ENCODE measurements at regions not wholly inside any gene's neighbourhood (a gene's known extent, or its start where the extent isn't known, plus 50 kb on each side); places are given as distances from the start of the nearest gene placed in this dataset.

- CTCF ChIA-PET: no interaction called here
- Mint-ChIP-seq H3K27ac (no peak overlapping the region), H3K27me3 (peaks cover 0 to 4% of the 10 kb centered on the region in 2 donors), H3K36me3 (no peaks in the 10 kb centered on the region), H3K9me3 (peaks cover 0 to 6% (median 0%) of the 10 kb centered on the region in 3 donors), H3K4me1 (peaks cover 0 to 10% (median 6%) of the 10 kb centered on the region in 3 donors), H3K4me3 (no peak overlapping the region)
- ATAC-seq (replicated peaks in 1 of 4): no peak
- Histone ChIP-seq H3K4me3 (ENCODE audit: control insufficient read depth in 1 of 2, extremely low read depth in 1 of 2, low read length in 1 of 2) (no peak overlapping the region), H3K4me1 (ENCODE audit: control insufficient read depth in 1 of 2, extremely low read depth in 1 of 2, insufficient read depth in 2 of 2, low read length in 2 of 2) (no peaks in the 10 kb centered on the region), H3K27me3 (replicated peaks in 1 of 2; ENCODE audit: control insufficient read depth in 2 of 2, extremely low read depth in 1 of 2, insufficient read depth in 2 of 2, low read length in 1 of 2) (no peaks in the 10 kb centered on the region), H3K9me3 (no peaks in the 10 kb centered on the region), H3K27ac (ENCODE audit: low read length) (no peak overlapping the region), H3K36me3 (ENCODE audit: control insufficient read depth in 2 of 2, extremely low read depth in 1 of 2, insufficient read depth in 1 of 2, low read length in 1 of 2) (no peaks in the 10 kb centered on the region)
- DNase-seq: no peak
- POLR2A ChIA-PET: no interaction called here
- WGBS (ENCODE audit: insufficient coverage): no CpG with 5 or more reads among the region's 1 CpG
These were observed 370.9 kb downstream of the KLF5 start for GRCh38 chr13:73429701-73430100.

GRCh38 chr13:73428706-73429105 is 369.9 kb downstream of the KLF5 start:
- 100% methylated on average over 1 of the region's 1 CpG for WGBS (ENCODE audit: insufficient coverage)
- Mint-ChIP-seq H3K36me3 (no peaks in the 10 kb centered on the region), H3K9me3 (peaks cover 0 to 6% (median 0%) of the 10 kb centered on the region in 3 donors), H3K27ac (no peak overlapping the region), H3K27me3 (peaks cover 0 to 4% of the 10 kb centered on the region in 2 donors), H3K4me1 (peaks cover 0 to 2% (median 1%) of the 10 kb centered on the region in 3 donors), H3K4me3 (no peak overlapping the region)
- no peaks in the 10 kb centered on the region for H3K36me3 ChIP-seq (ENCODE audit: control insufficient read depth in 2 of 2, extremely low read depth in 1 of 2, insufficient read depth in 1 of 2, low read length in 1 of 2)
- ChIA-PET POLR2A (no interaction called here), CTCF (no interaction called here)
- H3K9me3 ChIP-seq: no peaks in the 10 kb centered on the region
- H3K27me3 ChIP-seq (replicated peaks in 1 of 2; ENCODE audit: control insufficient read depth in 2 of 2, extremely low read depth in 1 of 2, insufficient read depth in 2 of 2, low read length in 1 of 2): no peaks in the 10 kb centered on the region
- H3K4me1 ChIP-seq (ENCODE audit: control insufficient read depth in 1 of 2, extremely low read depth in 1 of 2, insufficient read depth in 2 of 2, low read length in 2 of 2): no peaks in the 10 kb centered on the region
- no peak for DNase-seq
- ATAC-seq (replicated peaks in 1 of 4): no peak
- no peak overlapping the region for H3K4me3 ChIP-seq (ENCODE audit: control insufficient read depth in 1 of 2, extremely low read depth in 1 of 2, low read length in 1 of 2)
- no peak overlapping the region for H3K27ac ChIP-seq (ENCODE audit: low read length)

DNA sequence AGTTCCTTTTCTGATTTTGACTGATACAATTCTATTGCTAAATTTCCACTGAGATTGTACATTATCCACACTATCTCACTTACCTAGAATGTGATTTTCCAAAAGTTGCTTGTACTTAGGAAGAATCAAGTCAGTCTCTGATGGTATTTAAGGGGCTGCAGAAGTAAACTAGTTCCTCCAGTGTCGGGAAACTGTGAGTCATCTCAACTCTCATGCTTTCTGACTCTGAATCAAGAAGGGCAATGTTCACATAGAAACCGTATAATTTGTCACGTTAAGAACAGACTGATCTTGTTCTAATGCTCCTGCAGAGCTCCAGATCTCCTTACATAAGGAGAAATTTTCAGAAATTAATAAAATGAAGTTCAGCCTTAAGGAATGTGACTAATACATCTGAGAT is 369.3 kb downstream of the KLF5 start:
- 67% methylated on average over 1 of the region's 3 CpGs for WGBS (ENCODE audit: insufficient coverage)
- no peak for ATAC-seq (replicated peaks in 1 of 4)
- Mint-ChIP-seq H3K36me3 (no peaks in the 10 kb centered on the region), H3K4me1 (no peaks in the 10 kb centered on the region), H3K9me3 (peaks cover 0 to 6% (median 0%) of the 10 kb centered on the region in 3 donors), H3K27me3 (peaks cover 0 to 4% of the 10 kb centered on the region in 2 donors), H3K4me3 (no peak overlapping the region), H3K27ac (no peak overlapping the region)
- DNase-seq: no peak
- Histone ChIP-seq H3K27ac (ENCODE audit: low read length) (no peak overlapping the region), H3K9me3 (no peaks in the 10 kb centered on the region), H3K27me3 (replicated peaks in 1 of 2; ENCODE audit: control insufficient read depth in 2 of 2, extremely low read depth in 1 of 2, insufficient read depth in 2 of 2, low read length in 1 of 2) (no peaks in the 10 kb centered on the region), H3K36me3 (ENCODE audit: control insufficient read depth in 2 of 2, extremely low read depth in 1 of 2, insufficient read depth in 1 of 2, low read length in 1 of 2) (no peaks in the 10 kb centered on the region), H3K4me1 (ENCODE audit: control insufficient read depth in 1 of 2, extremely low read depth in 1 of 2, insufficient read depth in 2 of 2, low read length in 2 of 2) (no peaks in the 10 kb centered on the region), H3K4me3 (ENCODE audit: control insufficient read depth in 1 of 2, extremely low read depth in 1 of 2, low read length in 1 of 2) (no peak overlapping the region)
- POLR2A ChIA-PET: no interaction called here
- CTCF ChIA-PET: no interaction called here

DNA sequence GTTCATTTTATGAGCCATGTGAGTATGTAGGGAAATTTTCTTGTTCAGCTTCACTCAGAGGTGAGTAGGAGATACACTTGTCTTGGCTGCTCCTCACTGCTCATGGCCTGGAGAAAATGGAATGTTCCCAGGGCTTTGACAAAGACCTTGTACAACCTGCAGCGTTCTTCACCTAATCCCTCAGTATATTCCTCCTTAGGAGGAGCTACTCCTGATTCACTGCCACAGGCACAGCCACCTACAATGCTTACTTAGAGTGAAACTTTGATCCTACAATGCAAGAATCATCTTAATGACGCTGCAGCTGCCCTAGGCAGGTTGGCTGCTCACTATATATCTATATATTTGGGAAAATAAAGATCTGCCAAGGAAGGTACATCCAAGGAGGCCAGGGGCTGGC is 364.2 kb downstream of the KLF5 start:
- CTCF ChIA-PET: interaction anchor here in 1 of 2 donors (0.5 to 0.6 kb wide), 2 partner anchors 235 to 511 kb away, joined by 3 to 12 read pairs; no protein-coding TSS in a partner anchor
- no peak overlapping the region for H3K4me3 ChIP-seq (ENCODE audit: control insufficient read depth in 1 of 2, extremely low read depth in 1 of 2, low read length in 1 of 2)
- H3K4me1 ChIP-seq (ENCODE audit: control insufficient read depth in 1 of 2, extremely low read depth in 1 of 2, insufficient read depth in 2 of 2, low read length in 2 of 2): no peaks in the 10 kb centered on the region
- Mint-ChIP-seq H3K9me3 (no peaks in the 10 kb centered on the region), H3K27ac (no peak overlapping the region), H3K4me3 (no peak overlapping the region), H3K36me3 (no peaks in the 10 kb centered on the region), H3K4me1 (no peaks in the 10 kb centered on the region), H3K27me3 (no peaks in the 10 kb centered on the region)
- 80% methylated on average over 1 of the region's 2 CpGs for WGBS (ENCODE audit: insufficient coverage)
- POLR2A ChIA-PET: no interaction called here
- DNase-seq (no peak), ATAC-seq (replicated peaks in 1 of 4) (no peak)
- no peaks in the 10 kb centered on the region for H3K27me3 ChIP-seq (replicated peaks in 1 of 2; ENCODE audit: control insufficient read depth in 2 of 2, extremely low read depth in 1 of 2, insufficient read depth in 2 of 2, low read length in 1 of 2)
- no peak overlapping the region for H3K27ac ChIP-seq (ENCODE audit: low read length)
- no peaks in the 10 kb centered on the region for H3K36me3 ChIP-seq (ENCODE audit: control insufficient read depth in 2 of 2, extremely low read depth in 1 of 2, insufficient read depth in 1 of 2, low read length in 1 of 2)
- no peaks in the 10 kb centered on the region for H3K9me3 ChIP-seq

GRCh38 chr13:73421310-73421912 is 362.6 kb downstream of the KLF5 start:
- no peaks in the 10 kb centered on the region for H3K9me3 ChIP-seq
- WGBS (ENCODE audit: insufficient coverage): 33% methylated on average over 1 of the region's 7 CpGs
- no peaks in the 10 kb centered on the region for H3K36me3 ChIP-seq (ENCODE audit: control insufficient read depth in 2 of 2, extremely low read depth in 1 of 2, insufficient read depth in 1 of 2, low read length in 1 of 2)
- no peak overlapping the region for H3K4me3 ChIP-seq (ENCODE audit: control insufficient read depth in 1 of 2, extremely low read depth in 1 of 2, low read length in 1 of 2)
- no peak overlapping the region for H3K27ac ChIP-seq (ENCODE audit: low read length)
- no peaks in the 10 kb centered on the region for H3K9me3 Mint-ChIP-seq
- no peaks in the 10 kb centered on the region for H3K27me3 ChIP-seq (replicated peaks in 1 of 2; ENCODE audit: control insufficient read depth in 2 of 2, extremely low read depth in 1 of 2, insufficient read depth in 2 of 2, low read length in 1 of 2)
- no peaks in the 10 kb centered on the region for H3K4me1 ChIP-seq (ENCODE audit: control insufficient read depth in 1 of 2, extremely low read depth in 1 of 2, insufficient read depth in 2 of 2, low read length in 2 of 2)
- no peaks in the 10 kb centered on the region for H3K4me1 Mint-ChIP-seq
- ATAC-seq (replicated peaks in 1 of 4) (no peak), DNase-seq (no peak)
- H3K36me3 Mint-ChIP-seq: no peaks in the 10 kb centered on the region
- ChIA-PET POLR2A (interaction anchor here in 1 of 2 donors (0.5 kb wide), 1 partner anchor 377 kb away, joined by 3 read pairs; no protein-coding TSS in a partner anchor), CTCF (no interaction called here)
- no peak overlapping the region for H3K27ac Mint-ChIP-seq
- no peak overlapping the region for H3K4me3 Mint-ChIP-seq
- no peaks in the 10 kb centered on the region for H3K27me3 Mint-ChIP-seq

- no peaks in the 10 kb centered on the region for H3K4me1 ChIP-seq (ENCODE audit: control insufficient read depth in 1 of 2, extremely low read depth in 1 of 2, insufficient read depth in 2 of 2, low read length in 2 of 2)
- Mint-ChIP-seq H3K36me3 (no peaks in the 10 kb centered on the region), H3K27me3 (peaks cover 0 to 3% of the 10 kb centered on the region in 2 donors), H3K9me3 (no peaks in the 10 kb centered on the region), H3K4me1 (no peaks in the 10 kb centered on the region), H3K4me3 (no peak overlapping the region), H3K27ac (no peak overlapping the region)
- WGBS (ENCODE audit: insufficient coverage): no CpG with 5 or more reads among the region's 1 CpG
- no peaks in the 10 kb centered on the region for H3K9me3 ChIP-seq
- no peak for ATAC-seq (replicated peaks in 1 of 4)
- DNase-seq: no peak
- no peaks in the 10 kb centered on the region for H3K36me3 ChIP-seq (ENCODE audit: control insufficient read depth in 2 of 2, extremely low read depth in 1 of 2, insufficient read depth in 1 of 2, low read length in 1 of 2)
- ChIA-PET CTCF (no interaction called here), POLR2A (interaction anchor here in 1 of 2 donors (0.6 kb wide), 1 partner anchor 25 kb away, joined by 3 read pairs; no protein-coding TSS in a partner anchor)
- no peak overlapping the region for H3K4me3 ChIP-seq (ENCODE audit: control insufficient read depth in 1 of 2, extremely low read depth in 1 of 2, low read length in 1 of 2)
- H3K27ac ChIP-seq (ENCODE audit: low read length): no peak overlapping the region
- H3K27me3 ChIP-seq (replicated peaks in 1 of 2; ENCODE audit: control insufficient read depth in 2 of 2, extremely low read depth in 1 of 2, insufficient read depth in 2 of 2, low read length in 1 of 2): no peaks in the 10 kb centered on the region
These were observed 360.4 kb downstream of the KLF5 start for GRCh38 chr13:73419186-73419585.

All from T-cell (primary cell).